ENCODE measurements at regions not wholly inside any gene's neighbourhood (a gene's known extent, or its start where the extent isn't known, plus 50 kb on each side); places are given as distances from the start of the nearest gene placed in this dataset.
"Not testable (repeated sequence)": the region's sequence is repeated elsewhere in the genome, so short reads cannot be mapped to it uniquely, and the experiment has no call there.

DNA sequence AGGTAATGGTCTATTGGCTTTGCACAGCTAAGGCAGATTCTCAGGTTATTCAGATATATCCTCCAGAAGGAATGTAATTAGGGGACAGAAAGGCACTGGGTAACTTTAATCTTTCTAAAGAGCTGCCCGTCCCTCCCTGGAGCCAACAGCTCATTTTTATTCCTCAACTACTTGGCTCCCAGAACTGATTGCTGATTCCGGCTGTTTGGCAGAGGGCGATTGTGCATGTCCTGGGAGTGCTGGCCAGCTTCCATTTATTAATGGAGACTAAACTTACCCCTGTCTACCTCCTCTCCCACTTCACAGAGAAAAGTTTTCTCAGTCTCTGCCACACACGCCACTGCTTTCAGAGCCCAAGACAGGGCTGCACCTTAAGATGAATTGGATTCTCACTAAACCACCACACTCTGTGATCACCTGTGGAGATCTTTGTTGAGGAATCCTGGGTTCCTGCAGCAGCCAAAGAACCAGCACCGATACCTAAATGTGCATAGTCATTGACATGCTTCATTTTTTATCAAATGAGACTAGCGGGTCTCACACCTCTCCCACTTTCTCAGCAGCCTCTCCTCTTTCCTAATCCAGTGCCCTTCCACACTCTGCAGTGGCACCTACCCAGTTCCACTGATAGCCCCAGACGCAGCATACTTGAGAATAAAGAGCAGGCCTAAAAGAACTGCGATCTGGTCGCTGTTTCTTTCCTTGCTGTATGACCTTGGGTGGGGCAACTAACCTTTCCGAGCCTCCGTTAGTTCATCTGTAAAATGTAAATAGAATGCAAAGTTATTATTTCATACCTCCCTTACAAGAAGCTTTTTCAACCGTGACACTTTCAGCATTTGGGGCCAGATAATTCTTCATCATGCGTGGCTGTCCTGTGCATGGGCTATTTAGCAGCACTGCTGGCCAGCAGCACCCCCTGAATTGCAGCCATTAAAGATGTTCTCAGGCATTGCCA lies 648.7 kb downstream of the UQCRFS1 start:
- Mint-ChIP-seq H3K4me1 (no peaks in the 10 kb centered on the region), H3K36me3 (no peaks in the 10 kb centered on the region), H3K27me3 (no peaks in the 10 kb centered on the region), H3K4me3 (no peak overlapping the region), H3K27ac (no peak overlapping the region), H3K9me3 (peaks cover 3% of the 10 kb centered on the region)
- DNase-seq = no peak
- CTCF ChIA-PET = no interaction called here

DNA sequence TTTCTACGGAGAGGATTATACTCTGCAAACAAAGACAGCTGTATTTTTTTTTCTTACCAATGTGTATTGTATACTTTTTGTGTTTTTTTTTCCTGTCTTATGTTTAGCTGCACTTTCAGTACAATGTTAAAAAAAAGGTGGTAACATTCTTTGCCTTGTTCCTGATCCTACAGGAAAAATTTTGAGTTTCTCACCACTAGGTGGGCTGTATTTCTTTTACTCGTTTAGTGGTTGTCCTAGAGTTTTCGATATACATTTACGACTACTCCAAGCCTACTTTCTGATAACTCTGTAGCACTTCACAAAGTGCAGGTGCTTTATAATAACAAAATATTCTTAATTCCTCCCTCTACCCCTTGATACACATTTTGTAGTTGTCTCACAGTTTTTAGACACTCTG lies 652.2 kb downstream of the UQCRFS1 start:
- no peak overlapping the region for H3K4me3 Mint-ChIP-seq
- H3K27ac Mint-ChIP-seq = no peak overlapping the region
- no peak for DNase-seq
- H3K36me3 Mint-ChIP-seq = no peaks in the 10 kb centered on the region
- H3K9me3 Mint-ChIP-seq = peaks cover 3% of the 10 kb centered on the region
- no peaks in the 10 kb centered on the region for H3K27me3 Mint-ChIP-seq
- CTCF ChIA-PET = interaction anchor here (0.7 kb wide), 1 partner anchor 18 kb away, joined by 3 read pairs; no protein-coding TSS in a partner anchor
- H3K4me1 Mint-ChIP-seq = no peaks in the 10 kb centered on the region

DNA sequence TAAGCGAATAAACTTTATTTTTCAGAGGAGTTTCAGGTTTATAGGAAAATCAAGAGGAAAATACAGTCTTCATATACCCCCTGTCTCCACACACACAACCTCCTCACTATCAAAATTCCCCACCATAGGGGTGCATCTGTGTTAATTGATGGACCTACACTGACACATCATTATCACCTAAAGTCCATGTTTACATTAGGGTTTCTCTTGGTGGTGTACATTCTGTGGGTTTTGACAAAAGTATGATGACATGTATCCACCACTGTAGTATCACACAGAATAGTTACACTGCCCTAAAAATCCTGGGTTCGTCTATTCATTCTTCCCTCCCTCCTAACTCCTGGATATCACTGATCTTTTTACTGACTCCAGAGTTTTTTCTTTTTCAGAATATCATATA lies 654.2 kb downstream of the UQCRFS1 start:
- no peak overlapping the region for H3K4me3 Mint-ChIP-seq
- DNase-seq = no peak
- H3K27me3 Mint-ChIP-seq = no peaks in the 10 kb centered on the region
- CTCF ChIA-PET = no interaction called here
- H3K4me1 Mint-ChIP-seq = no peaks in the 10 kb centered on the region
- no peak overlapping the region for H3K27ac Mint-ChIP-seq
- H3K9me3 Mint-ChIP-seq = no peaks in the 10 kb centered on the region
- H3K36me3 Mint-ChIP-seq = no peaks in the 10 kb centered on the region

DNA sequence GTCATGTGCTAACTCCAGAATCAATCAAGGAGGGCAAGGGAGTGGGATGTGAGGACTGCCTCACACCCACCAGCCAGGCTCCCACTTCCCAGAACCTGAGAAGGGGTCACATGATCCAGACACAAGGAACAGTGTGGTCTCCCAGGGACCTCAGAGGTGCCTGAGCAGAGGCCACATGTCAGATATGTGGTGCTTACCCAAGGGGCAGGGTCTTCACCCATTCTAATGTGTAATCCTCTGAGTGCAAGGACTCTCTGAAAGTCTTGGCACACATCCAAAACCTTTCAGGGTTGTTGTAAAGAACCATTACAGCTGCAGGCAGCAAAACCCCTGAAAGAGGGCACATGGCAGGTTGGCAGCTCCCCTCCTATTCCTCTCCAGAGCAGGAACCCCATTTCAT lies 656.6 kb downstream of the UQCRFS1 start:
- no peak for DNase-seq
- Mint-ChIP-seq H3K36me3 (no peaks in the 10 kb centered on the region), H3K9me3 (peaks cover 7% of the 10 kb centered on the region), H3K4me3 (no peak overlapping the region), H3K27me3 (no peaks in the 10 kb centered on the region), H3K4me1 (no peaks in the 10 kb centered on the region), H3K27ac (no peak overlapping the region)
- CTCF ChIA-PET = no interaction called here

DNA sequence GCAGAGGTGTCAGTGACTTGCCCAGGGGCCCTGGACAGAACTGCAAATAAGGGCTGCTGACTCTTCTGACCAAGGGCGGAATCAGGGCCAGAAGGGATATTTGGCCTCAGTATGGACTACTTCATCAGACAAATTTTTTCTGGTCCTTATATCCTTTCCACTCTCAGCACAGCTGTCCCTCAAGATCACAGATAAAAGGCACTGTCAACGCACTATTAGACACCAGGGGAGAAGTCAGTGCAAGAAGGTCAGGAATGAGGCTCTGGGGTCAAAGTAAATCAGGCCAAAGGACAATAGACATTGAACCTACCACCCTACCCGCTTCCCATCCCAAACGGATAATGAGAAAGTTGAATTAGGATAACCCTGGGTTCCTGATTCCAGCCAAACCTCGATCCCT lies 657.6 kb downstream of the UQCRFS1 start:
- H3K27ac Mint-ChIP-seq = no peak overlapping the region
- no peaks in the 10 kb centered on the region for H3K36me3 Mint-ChIP-seq
- no peak overlapping the region for H3K4me3 Mint-ChIP-seq
- no peaks in the 10 kb centered on the region for H3K4me1 Mint-ChIP-seq
- no peaks in the 10 kb centered on the region for H3K27me3 Mint-ChIP-seq
- CTCF ChIA-PET = no interaction called here
- peaks cover 7% of the 10 kb centered on the region for H3K9me3 Mint-ChIP-seq
- no peak for DNase-seq

DNA sequence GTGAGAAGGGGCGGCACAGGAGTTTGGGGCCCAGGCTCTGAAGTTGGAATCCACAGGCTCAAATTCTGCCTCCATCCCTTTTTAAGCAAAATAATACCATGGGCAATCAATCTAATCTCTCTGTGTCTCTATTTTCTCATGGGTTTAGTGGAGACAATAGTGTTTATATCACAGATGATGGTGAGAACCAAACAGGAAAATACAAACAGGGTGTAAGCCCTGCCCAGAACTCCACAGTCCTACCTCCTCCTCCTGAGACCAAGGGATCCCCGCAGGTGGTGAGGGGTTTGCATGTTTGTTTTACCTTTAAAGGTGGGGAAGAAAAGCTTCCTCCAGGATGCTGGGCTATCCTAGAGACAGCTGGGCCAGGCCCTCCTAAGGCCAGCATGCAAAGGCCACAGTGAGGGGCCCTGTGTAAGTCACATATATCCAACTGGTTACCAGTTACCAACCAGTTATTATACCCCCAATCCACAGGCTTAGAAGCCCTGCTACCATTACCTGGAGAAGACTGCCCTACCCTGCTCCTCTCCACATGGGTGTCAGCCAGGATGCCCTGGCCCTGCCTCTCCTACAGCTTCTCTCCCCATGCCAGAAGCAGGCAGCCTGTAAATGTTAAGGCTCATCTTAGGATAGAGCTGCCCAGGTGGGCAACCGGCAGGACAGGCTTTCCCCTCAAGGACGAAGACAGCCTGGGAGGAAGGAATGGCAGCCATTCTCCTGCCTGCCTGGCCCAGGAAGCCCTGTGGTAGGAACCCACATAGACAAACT lies 658.4 kb downstream of the UQCRFS1 start:
- DNase-seq = no peak
- Mint-ChIP-seq H3K27ac (no peak overlapping the region), H3K4me3 (no peak overlapping the region), H3K36me3 (no peaks in the 10 kb centered on the region), H3K4me1 (no peaks in the 10 kb centered on the region), H3K27me3 (no peaks in the 10 kb centered on the region), H3K9me3 (peaks cover 7% of the 10 kb centered on the region)
- CTCF ChIA-PET = no interaction called here

DNA sequence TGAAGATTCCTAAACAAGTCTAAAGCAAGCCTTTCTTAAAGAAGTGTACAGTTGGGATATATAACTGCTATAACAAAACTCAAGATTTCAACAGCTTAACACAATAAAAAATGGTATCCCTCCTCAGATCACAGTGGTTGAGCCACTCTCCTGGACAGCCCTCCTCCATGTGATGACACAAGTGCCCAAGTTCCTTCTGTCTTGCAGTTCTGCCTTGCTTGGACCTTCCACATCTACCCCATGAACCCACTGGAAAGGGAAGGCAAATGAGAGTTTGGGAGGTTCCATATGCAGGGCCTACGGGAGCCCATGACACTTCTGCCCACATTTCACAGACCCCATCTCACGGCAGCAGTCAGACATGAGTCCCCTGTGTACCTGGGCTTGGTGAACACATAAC lies 659.2 kb downstream of the UQCRFS1 start:
- Mint-ChIP-seq H3K9me3 (peaks cover 7% of the 10 kb centered on the region), H3K27ac (no peak overlapping the region), H3K36me3 (no peaks in the 10 kb centered on the region), H3K27me3 (no peaks in the 10 kb centered on the region), H3K4me3 (no peak overlapping the region), H3K4me1 (no peaks in the 10 kb centered on the region)
- DNase-seq = no peak
- CTCF ChIA-PET = no interaction called here

DNA sequence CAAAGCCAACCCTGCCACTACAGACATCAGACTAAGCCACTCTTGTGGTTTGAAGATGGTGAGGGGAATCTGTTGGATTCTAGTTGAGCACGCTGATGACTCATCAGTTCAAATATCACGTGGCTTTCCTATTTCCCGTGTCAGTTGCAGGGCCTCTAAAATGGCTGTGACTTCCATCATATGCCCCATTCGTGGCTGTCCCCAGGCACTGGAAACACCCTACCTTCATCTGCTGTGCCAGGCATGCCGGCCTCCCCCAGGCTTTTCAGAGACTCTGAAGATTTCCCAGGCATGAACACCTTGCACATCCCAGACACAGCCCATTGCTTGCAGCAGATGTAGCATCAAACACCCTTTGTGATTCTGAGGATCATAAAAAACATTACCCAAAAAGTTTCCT lies 659.9 kb downstream of the UQCRFS1 start:
- CTCF ChIA-PET = no interaction called here
- H3K9me3 Mint-ChIP-seq = peaks cover 8% of the 10 kb centered on the region
- H3K4me3 Mint-ChIP-seq = no peak overlapping the region
- no peak overlapping the region for H3K27ac Mint-ChIP-seq
- H3K27me3 Mint-ChIP-seq = no peaks in the 10 kb centered on the region
- H3K4me1 Mint-ChIP-seq = no peaks in the 10 kb centered on the region
- H3K36me3 Mint-ChIP-seq = no peaks in the 10 kb centered on the region
- DNase-seq = no peak

DNA sequence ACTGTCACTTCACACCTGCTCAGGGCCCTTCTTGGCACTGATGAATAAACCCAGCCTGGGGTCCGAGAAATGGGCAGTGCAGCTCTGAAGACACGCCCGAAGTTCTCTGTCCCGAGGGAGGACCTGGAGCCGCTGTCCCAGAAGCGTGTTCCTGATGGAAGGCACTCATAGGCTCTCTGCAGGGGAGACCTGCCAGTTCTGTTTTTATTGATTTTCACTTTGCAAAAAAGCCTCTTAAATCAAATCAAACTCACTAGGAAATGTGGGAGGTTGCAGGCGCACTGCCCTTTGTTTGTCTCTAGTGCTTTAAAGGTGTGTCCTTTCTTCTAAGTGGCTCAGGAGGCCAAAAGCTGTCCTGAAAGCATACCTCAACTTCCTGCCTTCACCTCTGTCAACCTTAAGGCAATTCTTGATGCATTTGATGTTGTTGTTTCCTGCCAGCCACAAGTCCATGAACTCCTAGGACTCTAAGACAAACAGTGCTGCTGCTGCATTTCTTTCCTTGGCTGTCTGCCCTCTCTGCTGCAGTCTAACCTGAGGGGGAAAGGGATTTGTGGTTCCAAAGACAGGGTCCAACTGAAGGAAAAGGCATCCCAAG lies 663.2 kb downstream of the UQCRFS1 start:
- CTCF ChIA-PET = no interaction called here
- H3K27ac Mint-ChIP-seq = no peak overlapping the region
- H3K4me3 Mint-ChIP-seq = no peak overlapping the region
- H3K36me3 Mint-ChIP-seq = no peaks in the 10 kb centered on the region
- no peaks in the 10 kb centered on the region for H3K27me3 Mint-ChIP-seq
- no peaks in the 10 kb centered on the region for H3K4me1 Mint-ChIP-seq
- DNase-seq = no peak
- H3K9me3 Mint-ChIP-seq = peaks cover 12% of the 10 kb centered on the region

DNA sequence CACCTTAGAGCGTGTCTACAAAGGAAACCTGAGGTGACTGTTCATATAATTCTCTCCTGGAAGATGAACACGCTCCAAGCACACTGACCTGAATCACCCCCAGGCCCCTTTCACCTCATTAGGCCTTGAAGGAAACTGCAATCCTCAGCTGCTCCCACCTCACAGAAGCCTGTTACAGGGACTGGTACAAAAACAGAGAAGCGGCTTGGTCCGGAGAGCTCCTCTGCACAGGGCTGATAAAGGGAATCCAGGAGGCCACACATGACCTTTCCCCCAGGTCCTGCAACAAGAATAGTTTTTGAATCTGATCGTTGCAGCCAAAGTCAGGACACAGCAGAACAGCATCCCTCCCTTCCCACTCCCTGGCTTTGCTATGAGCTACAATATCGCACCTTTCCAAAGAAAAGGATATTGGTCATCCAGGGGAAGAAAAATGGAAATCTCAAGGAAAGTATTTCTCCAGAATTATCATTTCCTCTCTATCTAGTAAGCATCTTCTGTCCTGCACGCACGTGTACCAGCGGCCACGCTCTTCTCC lies 666.7 kb downstream of the UQCRFS1 start:
- no peak for DNase-seq
- Mint-ChIP-seq H3K4me3 (no peak overlapping the region), H3K36me3 (no peaks in the 10 kb centered on the region), H3K9me3 (peaks cover 5% of the 10 kb centered on the region), H3K4me1 (no peaks in the 10 kb centered on the region), H3K27me3 (no peaks in the 10 kb centered on the region), H3K27ac (no peak overlapping the region)
- CTCF ChIA-PET = no interaction called here

DNA sequence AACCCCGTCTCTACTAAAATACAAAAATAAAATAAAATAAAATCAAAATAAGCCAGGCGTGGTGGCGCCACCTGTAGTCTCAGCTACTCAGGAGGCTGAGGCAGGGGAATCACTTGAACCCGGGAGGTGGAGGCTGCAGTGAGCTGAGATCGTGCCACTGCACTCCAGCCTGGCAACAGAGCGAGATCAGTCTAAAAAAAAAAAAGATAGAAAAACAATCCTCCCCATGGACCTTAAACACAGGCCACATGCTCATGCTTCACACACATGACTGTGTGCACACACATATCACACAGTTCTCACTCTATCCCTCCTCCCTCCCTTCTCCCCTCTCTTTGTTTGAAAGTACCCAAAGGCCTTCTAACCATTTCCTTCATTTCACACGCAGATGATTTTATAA lies 667.6 kb downstream of the UQCRFS1 start:
- H3K27ac Mint-ChIP-seq, H3K27me3 Mint-ChIP-seq, H3K4me3 Mint-ChIP-seq, DNase-seq, H3K4me1 Mint-ChIP-seq, CTCF ChIA-PET, H3K36me3 Mint-ChIP-seq, H3K9me3 Mint-ChIP-seq: not testable (repeated sequence)

DNA sequence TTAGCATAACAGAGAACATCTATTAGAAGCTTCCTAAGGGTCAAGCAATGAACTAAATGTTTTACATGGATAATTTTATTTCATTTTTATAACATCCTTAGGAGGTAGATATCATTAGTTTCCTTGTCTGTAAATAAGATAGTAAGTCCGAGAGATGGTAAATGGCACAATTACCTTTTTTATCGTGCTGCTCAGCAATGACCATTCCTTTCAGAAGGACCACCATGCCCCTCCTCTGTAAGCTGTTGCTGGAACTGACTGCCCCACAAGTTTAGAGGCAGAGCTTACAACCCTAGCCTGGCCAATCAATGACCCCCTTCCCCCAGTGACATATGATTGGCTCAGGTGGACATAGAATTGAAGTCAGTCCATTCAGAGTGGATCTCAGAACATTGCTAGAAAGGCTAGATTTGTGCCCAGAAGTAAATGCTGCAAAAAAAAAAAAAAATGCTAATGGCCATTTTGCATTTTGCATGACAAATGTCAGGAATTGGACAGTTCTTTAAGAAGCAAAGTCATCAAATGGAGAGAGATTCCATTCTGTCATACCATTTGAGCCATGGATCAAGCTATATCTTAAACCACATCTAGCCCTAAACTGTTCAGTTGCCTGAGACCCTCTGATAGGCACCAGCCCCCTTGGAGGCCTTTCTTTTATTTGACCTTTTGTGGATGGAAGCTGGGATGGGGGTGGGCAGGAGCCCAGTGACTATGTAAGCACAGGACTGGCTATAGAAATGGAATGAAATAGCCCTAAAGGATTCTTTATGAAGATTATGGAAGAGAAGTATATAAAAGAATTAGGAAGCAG lies 668.3 kb downstream of the UQCRFS1 start:
- no peaks in the 10 kb centered on the region for H3K27me3 Mint-ChIP-seq
- H3K4me1 Mint-ChIP-seq = no peaks in the 10 kb centered on the region
- no peak overlapping the region for H3K4me3 Mint-ChIP-seq
- H3K27ac Mint-ChIP-seq = no peak overlapping the region
- H3K36me3 Mint-ChIP-seq = no peaks in the 10 kb centered on the region
- no peak for DNase-seq
- peaks cover 5% of the 10 kb centered on the region for H3K9me3 Mint-ChIP-seq
- CTCF ChIA-PET = no interaction called here

DNA sequence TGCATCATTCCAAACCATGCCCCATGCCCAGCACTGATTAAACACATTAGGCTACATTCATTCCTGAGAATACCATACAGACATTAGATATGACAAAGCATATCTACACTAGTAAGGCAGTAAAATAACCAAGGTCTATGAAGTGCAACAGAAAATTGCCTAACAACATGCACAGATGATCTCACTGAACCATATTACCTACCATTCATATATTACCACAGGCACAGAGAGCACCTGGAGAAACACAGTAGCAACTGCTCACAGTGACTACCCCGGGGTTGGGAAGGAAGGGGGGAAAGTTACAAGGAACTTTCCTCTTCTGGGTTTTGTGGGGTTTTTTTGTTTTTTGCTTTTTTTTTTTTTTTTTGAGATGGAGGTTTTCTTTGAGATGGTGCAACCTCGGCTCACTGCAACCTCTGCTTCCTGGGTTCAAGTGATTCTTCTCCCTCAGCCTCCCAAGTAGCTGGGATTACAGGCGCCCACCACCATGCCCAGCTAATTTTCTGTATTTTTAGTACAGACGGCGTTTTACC lies 669.6 kb downstream of the UQCRFS1 start:
- no peak for DNase-seq
- Mint-ChIP-seq H3K4me1 (no peaks in the 10 kb centered on the region), H3K27ac (no peak overlapping the region), H3K4me3 (no peak overlapping the region), H3K36me3 (no peaks in the 10 kb centered on the region), H3K27me3 (no peaks in the 10 kb centered on the region), H3K9me3 (peaks cover 5% of the 10 kb centered on the region)
- CTCF ChIA-PET = interaction anchor here (0.5 kb wide), 1 partner anchor 18 kb away, joined by 3 read pairs; no protein-coding TSS in a partner anchor
